ENCODE measurements at regions not wholly inside any gene's neighbourhood (a gene's known extent, or its start where the extent isn't known, plus 50 kb on each side); places are given as distances from the start of the nearest gene placed in this dataset.

DNA sequence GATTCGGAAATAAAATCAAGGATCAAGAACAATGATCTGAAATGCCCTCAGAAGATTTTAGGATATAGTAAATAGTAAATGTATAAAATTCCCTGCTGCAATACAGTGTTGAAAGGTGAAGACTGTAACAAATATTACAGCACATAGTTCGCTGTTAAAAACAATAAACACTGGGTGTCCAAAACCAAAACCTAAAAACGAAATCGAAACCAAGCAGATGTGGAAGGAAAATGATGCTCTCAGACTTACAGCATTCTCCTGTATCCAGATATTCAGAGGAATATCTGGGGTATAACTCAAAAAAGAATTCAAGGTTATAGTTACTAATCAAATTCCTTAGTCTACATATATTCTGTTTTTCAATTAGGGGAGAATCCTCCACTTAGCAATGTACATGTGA, 708.1 kb upstream of the PCDH15 start:
- Histone ChIP-seq H3K4me3 (no peak overlapping the region), H3K27ac (ENCODE audit: low read depth in 1 of 2, low read length in 1 of 2) (no peak overlapping the region), H3K27me3 (ENCODE audit: control insufficient read depth in 3 of 3, insufficient read depth in 3 of 3, low read length in 2 of 3) (peaks cover 0 to 2% (median 0%) of the 10 kb centered on the region in 3 donors), H3K36me3 (ENCODE audit: control insufficient read depth in 4 of 4, insufficient read depth in 4 of 4, low read length in 4 of 4) (no peaks in the 10 kb centered on the region), H3K9ac (ENCODE audit: insufficient read depth in 1 of 2, low read length in 2 of 2) (no peak overlapping the region), H3K4me1 (ENCODE audit: control insufficient read depth in 5 of 5, insufficient read depth in 5 of 5, low read length in 5 of 5) (no peaks in the 10 kb centered on the region), H3K9me3 (ENCODE audit: control insufficient read depth in 4 of 4, insufficient read depth in 3 of 4, low read length in 3 of 4) (no peaks in the 10 kb centered on the region)
- 72 to 93% methylated on average over 4 of the region's 4 CpGs for WGBS, 2 donors
- ATAC-seq (ENCODE audit: insufficient read depth, low FRiP score) (no peak), DNase-seq (no peak)
- TF ChIP-seq, protein P1, sequence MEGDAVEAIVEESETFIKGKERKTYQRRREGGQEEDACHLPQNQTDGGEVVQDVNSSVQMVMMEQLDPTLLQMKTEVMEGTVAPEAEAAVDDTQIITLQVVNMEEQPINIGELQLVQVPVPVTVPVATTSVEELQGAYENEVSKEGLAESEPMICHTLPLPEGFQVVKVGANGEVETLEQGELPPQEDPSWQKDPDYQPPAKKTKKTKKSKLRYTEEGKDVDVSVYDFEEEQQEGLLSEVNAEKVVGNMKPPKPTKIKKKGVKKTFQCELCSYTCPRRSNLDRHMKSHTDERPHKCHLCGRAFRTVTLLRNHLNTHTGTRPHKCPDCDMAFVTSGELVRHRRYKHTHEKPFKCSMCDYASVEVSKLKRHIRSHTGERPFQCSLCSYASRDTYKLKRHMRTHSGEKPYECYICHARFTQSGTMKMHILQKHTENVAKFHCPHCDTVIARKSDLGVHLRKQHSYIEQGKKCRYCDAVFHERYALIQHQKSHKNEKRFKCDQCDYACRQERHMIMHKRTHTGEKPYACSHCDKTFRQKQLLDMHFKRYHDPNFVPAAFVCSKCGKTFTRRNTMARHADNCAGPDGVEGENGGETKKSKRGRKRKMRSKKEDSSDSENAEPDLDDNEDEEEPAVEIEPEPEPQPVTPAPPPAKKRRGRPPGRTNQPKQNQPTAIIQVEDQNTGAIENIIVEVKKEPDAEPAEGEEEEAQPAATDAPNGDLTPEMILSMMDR (IDR thresholded peaks at IDR 0.05; ENCODE audit: control extremely low read depth, extremely low read depth) = no peak

DNA sequence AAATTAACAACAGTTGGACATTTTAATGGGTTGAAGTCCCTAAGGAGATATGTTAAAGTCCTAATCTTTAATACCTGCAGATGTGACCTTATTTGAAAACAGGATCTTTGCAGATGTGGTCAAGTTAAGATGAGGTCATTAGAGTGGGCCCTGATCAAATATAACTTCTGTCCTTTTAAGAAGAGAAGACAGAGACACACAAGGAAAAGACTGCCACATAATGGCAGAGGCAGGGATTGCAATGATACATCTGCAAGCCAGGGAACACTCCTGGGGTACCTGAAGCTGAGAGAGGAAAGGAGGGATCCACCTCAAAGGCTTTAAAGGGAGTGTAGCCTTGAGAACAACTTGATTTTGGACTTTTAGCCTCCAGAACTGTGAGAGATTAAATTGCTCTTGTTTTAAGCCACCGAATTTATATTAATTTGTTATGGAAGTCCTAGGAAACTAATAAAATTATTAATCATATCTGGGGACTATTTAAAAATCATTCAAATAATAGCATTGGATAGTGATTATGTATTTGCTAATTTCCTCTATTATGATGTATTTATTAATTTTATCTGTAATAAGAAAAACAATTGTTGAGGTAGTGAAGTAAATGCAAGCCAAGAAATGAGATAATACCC, 700.0 kb upstream of the PCDH15 start:
- H3K4me3 ChIP-seq = no peak overlapping the region
- peak in 2 of 3 donors; percentile 21 to 47 for DNase-seq
- TF ChIP-seq, protein P1 (IDR thresholded peaks at IDR 0.05; ENCODE audit: control extremely low read depth, extremely low read depth) = peak; percentile 8
- no peaks in the 10 kb centered on the region for H3K36me3 ChIP-seq (ENCODE audit: control insufficient read depth in 4 of 4, insufficient read depth in 4 of 4, low read length in 4 of 4)
- H3K27me3 ChIP-seq (ENCODE audit: control insufficient read depth in 3 of 3, insufficient read depth in 3 of 3, low read length in 2 of 3) = no peaks in the 10 kb centered on the region
- 10 to 21% methylated on average over 1 of the region's 1 CpG for WGBS, 2 donors
- no peak for ATAC-seq (ENCODE audit: insufficient read depth, low FRiP score)
- no peak overlapping the region for H3K9ac ChIP-seq (ENCODE audit: insufficient read depth in 1 of 2, low read length in 2 of 2)
- no peaks in the 10 kb centered on the region for H3K4me1 ChIP-seq (ENCODE audit: control insufficient read depth in 5 of 5, insufficient read depth in 5 of 5, low read length in 5 of 5)
- no peak overlapping the region for H3K27ac ChIP-seq (ENCODE audit: low read depth in 1 of 2, low read length in 1 of 2)
- no peaks in the 10 kb centered on the region for H3K9me3 ChIP-seq (ENCODE audit: control insufficient read depth in 4 of 4, insufficient read depth in 3 of 4, low read length in 3 of 4)

DNA sequence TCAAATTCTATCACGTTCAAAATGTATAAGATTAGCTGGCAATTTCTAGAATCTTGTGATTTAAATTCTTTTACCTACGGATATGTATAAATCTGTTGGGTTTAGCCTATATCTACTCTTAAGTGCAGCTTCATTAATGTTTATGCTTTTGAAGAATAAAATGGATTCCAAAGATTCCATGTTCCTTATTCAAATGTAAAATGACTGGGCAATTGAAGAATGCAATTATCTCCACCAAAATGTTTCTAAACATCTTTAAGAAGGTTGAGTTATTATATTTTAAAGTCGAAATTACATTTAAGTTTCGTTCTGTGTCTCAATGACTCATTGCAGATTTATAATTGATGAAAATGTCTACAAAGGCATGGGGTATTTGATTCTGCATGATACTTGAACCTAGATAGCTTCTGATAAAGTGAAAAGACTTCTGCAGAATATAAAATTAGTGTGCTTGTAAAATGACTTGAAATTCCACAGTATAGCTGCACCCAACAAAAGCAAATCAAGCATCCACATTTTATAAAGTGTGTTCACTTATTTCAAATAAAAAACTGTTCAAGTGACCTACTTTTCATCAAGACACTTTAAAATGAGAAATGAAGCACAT, 697.0 kb upstream of the PCDH15 start:
- DNase-seq (no peak), ATAC-seq (ENCODE audit: insufficient read depth, low FRiP score) (no peak)
- Histone ChIP-seq H3K9me3 (ENCODE audit: control insufficient read depth in 4 of 4, insufficient read depth in 3 of 4, low read length in 3 of 4) (no peaks in the 10 kb centered on the region), H3K9ac (ENCODE audit: insufficient read depth in 1 of 2, low read length in 2 of 2) (no peak overlapping the region), H3K27me3 (ENCODE audit: control insufficient read depth in 3 of 3, insufficient read depth in 3 of 3, low read length in 2 of 3) (no peaks in the 10 kb centered on the region), H3K36me3 (ENCODE audit: control insufficient read depth in 4 of 4, insufficient read depth in 4 of 4, low read length in 4 of 4) (no peaks in the 10 kb centered on the region), H3K27ac (ENCODE audit: low read depth in 1 of 2, low read length in 1 of 2) (no peak overlapping the region), H3K4me3 (no peak overlapping the region), H3K4me1 (ENCODE audit: control insufficient read depth in 5 of 5, insufficient read depth in 5 of 5, low read length in 5 of 5) (no peaks in the 10 kb centered on the region)
- WGBS, 2 donors = 80% methylated on average over 4 of the region's 4 CpGs
- TF ChIP-seq, protein P1 (IDR thresholded peaks at IDR 0.05; ENCODE audit: control extremely low read depth, extremely low read depth) = no peak

DNA sequence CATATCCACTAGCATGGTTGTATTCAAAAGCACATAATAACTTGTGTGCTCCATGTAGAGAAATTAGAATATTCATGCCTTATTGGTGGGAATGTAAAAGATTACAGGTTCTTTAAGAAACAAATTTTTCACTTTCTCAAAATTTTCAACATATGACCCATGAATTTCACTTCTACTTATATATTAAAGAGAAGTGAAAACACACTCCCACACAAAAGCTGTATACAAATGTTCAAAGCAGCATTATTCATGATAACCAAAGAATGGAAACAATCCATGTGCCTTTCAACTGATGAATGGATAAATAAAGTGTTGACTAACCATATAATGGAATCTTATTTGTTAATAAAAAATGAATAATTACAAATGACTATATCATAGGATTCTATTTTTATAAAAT, 694.5 kb upstream of the PCDH15 start:
- DNase-seq (no peak), ATAC-seq (ENCODE audit: insufficient read depth, low FRiP score) (no peak)
- no peak overlapping the region for H3K9ac ChIP-seq (ENCODE audit: insufficient read depth in 1 of 2, low read length in 2 of 2)
- H3K36me3 ChIP-seq (ENCODE audit: control insufficient read depth in 4 of 4, insufficient read depth in 4 of 4, low read length in 4 of 4) = no peaks in the 10 kb centered on the region
- no peak overlapping the region for H3K4me3 ChIP-seq
- no peaks in the 10 kb centered on the region for H3K9me3 ChIP-seq (ENCODE audit: control insufficient read depth in 4 of 4, insufficient read depth in 3 of 4, low read length in 3 of 4)
- H3K27me3 ChIP-seq (ENCODE audit: control insufficient read depth in 3 of 3, insufficient read depth in 3 of 3, low read length in 2 of 3) = no peaks in the 10 kb centered on the region
- H3K4me1 ChIP-seq (ENCODE audit: control insufficient read depth in 5 of 5, insufficient read depth in 5 of 5, low read length in 5 of 5) = no peaks in the 10 kb centered on the region
- TF ChIP-seq, protein P1 (IDR thresholded peaks at IDR 0.05; ENCODE audit: control extremely low read depth, extremely low read depth) = no peak
- H3K27ac ChIP-seq (ENCODE audit: low read depth in 1 of 2, low read length in 1 of 2) = no peak overlapping the region

All from lung (tissue), 11 donors.